Mucosa of stomach (tissue), 1 donor: ENCODE measurements at regions not wholly inside any gene's neighbourhood (a gene's known extent, or its start where the extent isn't known, plus 50 kb on each side); places are given as distances from the start of the nearest gene placed in this dataset.

ENCODE experiments used
- H3K27me3 ChIP-seq: one replicate; pipeline ENCODE4 v1.7.0; 2013; ENCODE audit warnings: mild to moderate bottlenecking, low read length; ENCODE audit not compliant: control insufficient read depth, insufficient read depth
- H3K36me3 ChIP-seq: one replicate; pipeline ENCODE4 v1.7.0; 2013; ENCODE audit warnings: low read length; ENCODE audit not compliant: control insufficient read depth, insufficient read depth
- H3K4me1 ChIP-seq: one replicate; pipeline ENCODE4 v1.7.0; 2013; ENCODE audit warnings: mild to moderate bottlenecking, low read length; ENCODE audit not compliant: control insufficient read depth, insufficient read depth
- H3K4me3 ChIP-seq: one replicate; pipeline ENCODE4 v1.7.0; 2013; ENCODE audit warnings: low read length
- H3K9ac ChIP-seq: one replicate; pipeline ENCODE4 v1.7.0; 2013; ENCODE audit warnings: mild to moderate bottlenecking, low read length, moderate library complexity
- H3K9me3 ChIP-seq: one replicate; pipeline ENCODE4 v1.7.0; 2013; ENCODE audit warnings: mild to moderate bottlenecking, low read length, moderate library complexity; ENCODE audit not compliant: control insufficient read depth
- donor health status: Pancreatic carcinoma.

GRCh38 chr2:122866095-122866494 lies 1110.6 kb downstream of the TSN start:
- Histone ChIP-seq H3K27me3 (no peaks in the 10 kb centered on the region), H3K4me3 (no peak overlapping the region), H3K36me3 (no peaks in the 10 kb centered on the region), H3K9ac (no peak overlapping the region), H3K9me3 (no peaks in the 10 kb centered on the region), H3K4me1 (no peaks in the 10 kb centered on the region)

GRCh38 chr2:122867941-122868340 lies 1112.5 kb downstream of the TSN start:
- H3K9ac ChIP-seq: no peak overlapping the region
- H3K36me3 ChIP-seq: no peaks in the 10 kb centered on the region
- H3K4me3 ChIP-seq: no peak overlapping the region
- no peaks in the 10 kb centered on the region for H3K4me1 ChIP-seq
- H3K27me3 ChIP-seq: no peaks in the 10 kb centered on the region
- no peaks in the 10 kb centered on the region for H3K9me3 ChIP-seq

GRCh38 chr2:122868646-122869275 lies 1113.3 kb downstream of the TSN start:
- no peaks in the 10 kb centered on the region for H3K36me3 ChIP-seq
- no peak overlapping the region for H3K9ac ChIP-seq
- no peak overlapping the region for H3K4me3 ChIP-seq
- H3K27me3 ChIP-seq: no peaks in the 10 kb centered on the region
- no peaks in the 10 kb centered on the region for H3K4me1 ChIP-seq
- H3K9me3 ChIP-seq: no peaks in the 10 kb centered on the region

DNA sequence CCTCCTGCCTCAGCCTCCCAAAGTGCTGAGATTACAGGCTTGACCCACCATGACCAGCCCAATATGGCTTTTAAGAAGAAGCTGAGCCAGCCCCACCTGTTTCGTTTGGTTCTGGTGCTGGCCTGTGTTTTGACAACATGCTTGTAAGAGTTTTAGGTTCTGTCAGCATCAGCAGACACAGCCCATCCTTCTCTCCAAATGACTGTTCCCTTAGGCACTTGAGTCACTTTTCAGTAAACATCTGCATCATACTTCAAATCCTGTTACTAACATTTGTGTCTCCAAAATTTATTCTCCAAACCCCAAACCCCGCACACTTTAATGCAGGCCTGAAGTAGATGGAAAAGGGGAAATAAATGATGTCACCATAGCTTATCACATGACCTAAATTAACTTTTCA lies 1118.5 kb downstream of the TSN start:
- Histone ChIP-seq H3K4me3 (no peak overlapping the region), H3K4me1 (no peaks in the 10 kb centered on the region), H3K27me3 (no peaks in the 10 kb centered on the region), H3K9ac (no peak overlapping the region), H3K9me3 (no peaks in the 10 kb centered on the region), H3K36me3 (no peaks in the 10 kb centered on the region)

DNA sequence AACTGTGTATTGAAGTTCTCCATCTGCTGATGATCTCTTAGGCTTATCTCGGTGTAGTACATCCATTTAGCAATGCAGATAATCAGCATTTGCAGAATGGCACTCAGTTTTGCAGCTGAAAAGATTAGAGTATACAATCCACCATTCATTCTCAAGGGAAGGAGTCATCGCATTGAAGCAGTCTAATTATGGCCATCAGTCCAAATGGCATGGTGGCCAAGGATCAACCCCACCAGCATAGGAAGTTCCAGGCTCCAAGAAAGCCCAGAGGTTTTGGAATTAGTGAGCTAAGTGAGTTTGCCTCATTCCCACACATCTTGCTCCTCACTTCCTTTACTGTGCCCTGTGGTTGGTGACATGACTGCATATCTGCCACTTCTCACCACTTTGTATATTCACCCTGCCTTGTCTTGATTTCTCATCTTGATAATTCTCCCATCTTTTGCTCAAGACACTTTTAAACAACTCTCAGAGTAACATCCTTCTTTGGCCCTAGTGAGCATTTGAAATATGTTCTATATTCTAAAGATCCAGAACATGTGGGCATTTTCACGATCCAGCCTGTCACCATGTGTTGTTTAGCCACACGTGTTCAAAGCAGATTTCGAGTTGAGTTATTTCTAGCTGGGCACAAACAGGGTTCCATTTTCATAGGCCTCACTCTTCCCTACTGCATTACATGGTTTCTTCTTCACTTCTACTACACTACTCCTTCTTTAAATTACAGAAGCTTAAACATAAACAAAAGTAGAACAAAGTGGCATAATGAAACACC lies 1119.8 kb downstream of the TSN start:
- Histone ChIP-seq H3K4me1 (no peaks in the 10 kb centered on the region), H3K9ac (no peak overlapping the region), H3K27me3 (no peaks in the 10 kb centered on the region), H3K4me3 (no peak overlapping the region), H3K36me3 (no peaks in the 10 kb centered on the region), H3K9me3 (no peaks in the 10 kb centered on the region)

GRCh38 chr2:122883849-122884248 lies 1128.4 kb downstream of the TSN start:
- H3K9ac ChIP-seq: no peak overlapping the region
- no peaks in the 10 kb centered on the region for H3K9me3 ChIP-seq
- H3K4me3 ChIP-seq: no peak overlapping the region
- H3K4me1 ChIP-seq: no peaks in the 10 kb centered on the region
- no peaks in the 10 kb centered on the region for H3K36me3 ChIP-seq
- no peaks in the 10 kb centered on the region for H3K27me3 ChIP-seq

DNA sequence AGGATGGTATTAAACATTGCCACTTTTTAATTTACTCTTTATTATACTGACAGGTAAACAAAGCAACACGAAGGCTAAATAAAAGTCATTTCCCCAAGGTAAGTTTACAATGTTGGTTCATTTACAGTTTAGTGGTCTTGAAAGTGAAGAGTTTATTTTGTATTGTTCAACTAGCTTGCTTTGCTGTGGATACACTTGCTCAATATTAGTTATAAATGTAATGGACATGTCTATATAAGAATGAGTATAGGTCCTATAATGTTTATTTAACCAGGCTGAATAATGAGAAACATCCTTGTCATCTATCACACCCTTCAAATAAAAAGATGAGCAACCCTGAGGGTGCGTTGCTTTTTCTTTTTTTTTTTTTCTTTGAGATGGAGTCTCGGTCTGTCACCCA lies 1129.4 kb downstream of the TSN start:
- Histone ChIP-seq H3K9me3 (no peaks in the 10 kb centered on the region), H3K4me1 (no peaks in the 10 kb centered on the region), H3K4me3 (no peak overlapping the region), H3K27me3 (no peaks in the 10 kb centered on the region), H3K9ac (no peak overlapping the region), H3K36me3 (no peaks in the 10 kb centered on the region)

- H3K36me3 ChIP-seq: no peaks in the 10 kb centered on the region
- no peak overlapping the region for H3K9ac ChIP-seq
- H3K4me1 ChIP-seq: no peaks in the 10 kb centered on the region
- no peak overlapping the region for H3K4me3 ChIP-seq
- H3K9me3 ChIP-seq: no peaks in the 10 kb centered on the region
- H3K27me3 ChIP-seq: no peaks in the 10 kb centered on the region
These were observed 1130.0 kb downstream of the TSN start for GRCh38 chr2:122885436-122885835.

- no peaks in the 10 kb centered on the region for H3K36me3 ChIP-seq
- H3K9ac ChIP-seq: no peak overlapping the region
- no peaks in the 10 kb centered on the region for H3K27me3 ChIP-seq
- H3K9me3 ChIP-seq: no peaks in the 10 kb centered on the region
- no peak overlapping the region for H3K4me3 ChIP-seq
- no peaks in the 10 kb centered on the region for H3K4me1 ChIP-seq
These were observed 1131.2 kb downstream of the TSN start for GRCh38 chr2:122886479-122887145.

DNA sequence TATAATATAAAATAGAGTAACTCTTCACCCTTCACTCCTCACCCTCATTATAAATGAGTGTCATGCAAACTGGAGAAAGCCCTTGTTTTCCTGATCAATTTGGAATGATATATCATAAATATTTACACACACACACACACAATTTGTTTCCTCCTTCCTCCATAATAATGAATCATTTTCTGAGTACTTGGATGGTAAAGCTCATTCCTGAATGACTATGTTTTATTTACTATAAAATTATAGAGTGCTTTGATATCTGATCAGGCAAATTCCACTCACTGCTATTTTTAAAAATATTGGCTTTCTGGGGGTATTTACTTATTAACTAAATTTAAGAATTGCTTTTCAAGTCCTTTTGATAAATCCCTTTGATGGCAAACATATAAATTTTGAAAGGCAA lies 1125.5 kb upstream of the CNTNAP5 start:
- Histone ChIP-seq H3K4me3 (no peak overlapping the region), H3K9ac (no peak overlapping the region), H3K4me1 (no peaks in the 10 kb centered on the region), H3K36me3 (no peaks in the 10 kb centered on the region), H3K9me3 (no peaks in the 10 kb centered on the region), H3K27me3 (no peaks in the 10 kb centered on the region)

DNA sequence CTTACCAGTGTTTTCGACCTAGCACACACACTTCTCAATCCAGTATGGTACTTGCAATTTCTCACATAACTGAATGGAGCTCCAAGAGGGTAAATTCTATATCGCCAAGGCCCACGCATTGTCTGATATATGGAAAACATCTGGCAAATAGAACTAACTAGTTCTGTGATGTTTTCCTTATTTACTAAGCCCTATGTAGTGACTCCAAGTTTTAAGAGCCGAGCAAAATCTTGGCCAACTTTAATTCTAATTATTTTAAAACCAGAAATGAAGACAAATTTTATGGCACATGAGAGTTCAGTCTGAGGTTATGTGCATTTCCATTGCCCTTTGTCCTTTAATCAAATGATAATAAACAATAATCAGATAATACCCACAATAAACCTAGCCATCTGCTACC lies 1119.7 kb upstream of the CNTNAP5 start:
- H3K27me3 ChIP-seq: no peaks in the 10 kb centered on the region
- no peaks in the 10 kb centered on the region for H3K36me3 ChIP-seq
- no peaks in the 10 kb centered on the region for H3K4me1 ChIP-seq
- H3K9ac ChIP-seq: no peak overlapping the region
- no peak overlapping the region for H3K4me3 ChIP-seq
- no peaks in the 10 kb centered on the region for H3K9me3 ChIP-seq

DNA sequence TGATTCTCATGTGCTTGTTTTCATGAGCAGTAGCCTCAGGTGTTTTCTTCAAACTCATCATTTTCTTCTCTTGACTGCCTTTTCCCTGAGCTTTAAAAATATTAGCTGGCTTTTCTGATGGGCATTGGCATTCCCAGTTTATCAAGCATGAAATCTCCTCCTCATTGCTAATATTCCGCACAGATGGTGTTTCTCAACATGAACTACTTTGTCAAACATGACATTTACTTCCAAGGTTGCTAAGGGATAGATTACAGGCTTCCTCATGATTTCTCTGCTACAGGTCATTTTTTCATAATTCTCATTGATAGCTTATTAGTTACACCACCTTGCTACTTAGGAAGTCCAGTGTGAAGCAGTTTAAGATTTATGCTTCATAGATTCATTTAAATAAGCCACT lies 1116.9 kb upstream of the CNTNAP5 start:
- Histone ChIP-seq H3K4me3 (no peak overlapping the region), H3K9ac (no peak overlapping the region), H3K27me3 (no peaks in the 10 kb centered on the region), H3K4me1 (no peaks in the 10 kb centered on the region), H3K36me3 (no peaks in the 10 kb centered on the region), H3K9me3 (no peaks in the 10 kb centered on the region)
